Inferior parietal cortex (tissue), 1 donor: ENCODE measurements at regions not wholly inside any gene's neighbourhood (a gene's known extent, or its start where the extent isn't known, plus 50 kb on each side); places are given as distances from the start of the nearest gene placed in this dataset.
"Not testable (repeated sequence)": the region's sequence is repeated elsewhere in the genome, so short reads cannot be mapped to it uniquely, and the experiment has no call there.

Experiments used
- DNase-seq: peaks from one replicate; pipeline ENCODE4 v3.0.0-alpha.2; 2016; ENCODE audit errors: extremely low spot score

- DNase-seq = no peak
These were observed 111.5 kb upstream of the IGLL5 start for GRCh38 chr22:22776121-22776520.

GRCh38 chr22:22779213-22779612 lies 108.4 kb upstream of the IGLL5 start:
- DNase-seq = no peak

- no peak for DNase-seq
These were observed 104.0 kb upstream of the IGLL5 start for GRCh38 chr22:22783575-22783974.

GRCh38 chr22:22784249-22785039 lies 103.2 kb upstream of the IGLL5 start:
- DNase-seq = no peak

GRCh38 chr22:22785316-22786065 lies 102.1 kb upstream of the IGLL5 start:
- DNase-seq = no peak

- DNase-seq = no peak
These were observed 101.1 kb upstream of the IGLL5 start for GRCh38 chr22:22786301-22787115.

- no peak for DNase-seq
These were observed 100.5 kb upstream of the IGLL5 start for GRCh38 chr22:22787151-22787550.

GRCh38 chr22:22787786-22788459 lies 99.7 kb upstream of the IGLL5 start:
- peak; percentile 68 for DNase-seq

- no peak for DNase-seq
These were observed 99.1 kb upstream of the IGLL5 start for GRCh38 chr22:22788460-22789037.

GRCh38 chr22:22789233-22789921 lies 98.2 kb upstream of the IGLL5 start:
- DNase-seq = no peak

- DNase-seq = no peak
These were observed 97.4 kb upstream of the IGLL5 start for GRCh38 chr22:22789922-22790845.

GRCh38 chr22:22791438-22792181 lies 96.0 kb upstream of the IGLL5 start:
- DNase-seq = no peak

- DNase-seq = not testable (repeated sequence)
These were observed 95.3 kb upstream of the IGLL5 start for GRCh38 chr22:22792205-22792786.

GRCh38 chr22:22795639-22796038 lies 92.0 kb upstream of the IGLL5 start:
- not testable (repeated sequence) for DNase-seq

GRCh38 chr22:22796724-22797123 lies 90.9 kb upstream of the IGLL5 start:
- no peak for DNase-seq

- no peak for DNase-seq
These were observed 89.4 kb upstream of the IGLL5 start for GRCh38 chr22:22798232-22798616.

GRCh38 chr22:22798716-22799115 lies 88.9 kb upstream of the IGLL5 start:
- no peak for DNase-seq

GRCh38 chr22:22799561-22799960 lies 88.1 kb upstream of the IGLL5 start:
- DNase-seq = no peak

GRCh38 chr22:22800716-22801115 lies 86.9 kb upstream of the IGLL5 start:
- DNase-seq = no peak
